ENCODE measurements at regions not wholly inside any gene's neighbourhood (a gene's known extent, or its start where the extent isn't known, plus 50 kb on each side); places are given as distances from the start of the nearest gene placed in this dataset.
"Not testable (repeated sequence)": the region's sequence is repeated elsewhere in the genome, so short reads cannot be mapped to it uniquely, and the experiment has no call there.

DNA sequence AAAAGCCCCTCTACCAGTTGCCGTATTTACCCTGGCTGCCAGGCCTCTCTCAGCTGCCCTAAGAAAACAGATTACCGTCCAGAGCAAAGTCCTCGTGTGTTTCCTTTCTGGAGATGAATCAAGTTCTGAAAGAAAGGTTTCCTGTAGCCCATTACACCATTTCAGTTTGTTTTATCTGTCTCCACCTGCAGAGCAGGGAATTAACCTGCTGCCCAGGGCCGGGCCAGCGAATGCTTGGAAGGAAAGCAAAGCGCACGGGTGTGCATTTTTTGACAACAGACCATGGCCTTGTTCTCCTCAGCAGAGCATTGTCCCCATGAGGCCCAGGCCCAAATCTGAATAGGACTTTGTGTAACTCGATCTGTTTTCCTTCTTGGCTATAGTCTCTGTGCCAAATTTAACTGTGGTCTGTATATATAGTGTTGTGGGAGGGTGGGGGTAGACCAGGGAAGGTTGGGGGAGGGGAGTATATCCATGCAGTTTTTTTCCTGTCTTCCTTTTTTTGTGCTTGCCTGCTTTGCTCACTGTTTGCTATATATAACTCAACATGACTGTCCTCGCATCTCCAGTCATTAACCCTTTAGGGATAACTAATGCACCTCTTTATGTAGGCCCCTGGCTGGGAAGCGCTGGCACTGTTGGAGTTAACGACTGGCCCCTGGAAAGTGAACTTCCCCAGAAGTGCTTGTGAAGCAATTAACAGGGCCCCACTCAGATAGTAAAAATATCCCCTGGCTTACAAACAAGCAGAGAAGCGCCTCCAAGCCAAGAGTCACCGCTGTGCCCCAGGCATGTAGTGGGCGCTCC is 174.3 kb upstream of the PLGLB2 start:
- H3K4me1 Mint-ChIP-seq (ENCODE audit: low read depth): peaks cover 13% of the 10 kb centered on the region
- intact Hi-C loops (cut with micrococcal nuclease); CTCF ChIA-PET; H3K4me3 Mint-ChIP-seq; DNase-seq; H3K27ac Mint-ChIP-seq; H3K9me3 Mint-ChIP-seq; H3K27me3 Mint-ChIP-seq (ENCODE audit: low read depth); H3K36me3 Mint-ChIP-seq (ENCODE audit: low read depth): not testable (repeated sequence)

- H3K27me3 Mint-ChIP-seq (ENCODE audit: low read depth); CTCF ChIA-PET; DNase-seq; H3K36me3 Mint-ChIP-seq (ENCODE audit: low read depth); H3K4me1 Mint-ChIP-seq (ENCODE audit: low read depth); H3K9me3 Mint-ChIP-seq; H3K27ac Mint-ChIP-seq; intact Hi-C loops (cut with micrococcal nuclease); H3K4me3 Mint-ChIP-seq: not testable (repeated sequence)
Measured at GRCh38 chr2:87574193-87575119, 173.4 kb upstream of the PLGLB2 start.

- H3K4me3 Mint-ChIP-seq; H3K4me1 Mint-ChIP-seq (ENCODE audit: low read depth): not testable (repeated sequence)
Measured at GRCh38 chr2:87575138-87575537, 172.7 kb upstream of the PLGLB2 start.

DNA sequence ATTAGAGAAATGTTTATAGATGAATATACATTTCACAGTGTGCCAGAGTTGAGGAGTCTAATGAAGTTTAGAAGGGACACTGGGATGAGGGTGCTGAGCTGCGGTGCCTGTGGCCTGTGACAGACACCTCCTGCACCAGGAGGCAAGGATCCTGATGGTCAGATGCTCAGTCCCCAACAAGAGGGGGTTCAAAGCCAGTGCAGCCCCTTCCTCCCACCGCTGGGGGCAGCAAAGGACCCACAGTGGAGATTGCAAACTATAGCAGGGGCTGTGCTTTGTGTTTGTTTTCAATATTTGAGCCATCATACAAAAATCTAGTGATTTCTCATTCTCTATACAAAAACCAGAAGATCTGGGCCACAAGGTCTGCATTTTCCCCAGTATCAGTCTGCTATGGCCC is 170.5 kb upstream of the PLGLB2 start:
- H3K27ac Mint-ChIP-seq; H3K36me3 Mint-ChIP-seq (ENCODE audit: low read depth); H3K27me3 Mint-ChIP-seq (ENCODE audit: low read depth); CTCF ChIA-PET; H3K9me3 Mint-ChIP-seq; DNase-seq; intact Hi-C loops (cut with micrococcal nuclease); H3K4me3 Mint-ChIP-seq; H3K4me1 Mint-ChIP-seq (ENCODE audit: low read depth): not testable (repeated sequence)

More at GRCh38 chr2:87575138-87575537, 172.7 kb upstream of the PLGLB2 start:
- H3K27me3 Mint-ChIP-seq (ENCODE audit: low read depth); H3K27ac Mint-ChIP-seq; CTCF ChIA-PET; H3K36me3 Mint-ChIP-seq (ENCODE audit: low read depth); intact Hi-C loops (cut with micrococcal nuclease); DNase-seq; H3K9me3 Mint-ChIP-seq: not testable (repeated sequence)

GRCh38 chr2:87582152-87582551 is 165.7 kb upstream of the PLGLB2 start:
- H3K27ac Mint-ChIP-seq; intact Hi-C loops (cut with micrococcal nuclease); H3K36me3 Mint-ChIP-seq (ENCODE audit: low read depth); H3K4me1 Mint-ChIP-seq (ENCODE audit: low read depth); CTCF ChIA-PET; H3K9me3 Mint-ChIP-seq; H3K4me3 Mint-ChIP-seq; H3K27me3 Mint-ChIP-seq (ENCODE audit: low read depth); DNase-seq: not testable (repeated sequence)

GRCh38 chr2:87582579-87582978 is 165.3 kb upstream of the PLGLB2 start:
- DNase-seq; H3K4me3 Mint-ChIP-seq; H3K27ac Mint-ChIP-seq; H3K4me1 Mint-ChIP-seq (ENCODE audit: low read depth); H3K9me3 Mint-ChIP-seq; H3K36me3 Mint-ChIP-seq (ENCODE audit: low read depth); H3K27me3 Mint-ChIP-seq (ENCODE audit: low read depth); CTCF ChIA-PET; intact Hi-C loops (cut with micrococcal nuclease): not testable (repeated sequence)

GRCh38 chr2:87583370-87583769 is 164.5 kb upstream of the PLGLB2 start:
- H3K27me3 Mint-ChIP-seq (ENCODE audit: low read depth); CTCF ChIA-PET; H3K27ac Mint-ChIP-seq; H3K4me3 Mint-ChIP-seq; H3K9me3 Mint-ChIP-seq; H3K4me1 Mint-ChIP-seq (ENCODE audit: low read depth); H3K36me3 Mint-ChIP-seq (ENCODE audit: low read depth); intact Hi-C loops (cut with micrococcal nuclease); DNase-seq: not testable (repeated sequence)

DNA sequence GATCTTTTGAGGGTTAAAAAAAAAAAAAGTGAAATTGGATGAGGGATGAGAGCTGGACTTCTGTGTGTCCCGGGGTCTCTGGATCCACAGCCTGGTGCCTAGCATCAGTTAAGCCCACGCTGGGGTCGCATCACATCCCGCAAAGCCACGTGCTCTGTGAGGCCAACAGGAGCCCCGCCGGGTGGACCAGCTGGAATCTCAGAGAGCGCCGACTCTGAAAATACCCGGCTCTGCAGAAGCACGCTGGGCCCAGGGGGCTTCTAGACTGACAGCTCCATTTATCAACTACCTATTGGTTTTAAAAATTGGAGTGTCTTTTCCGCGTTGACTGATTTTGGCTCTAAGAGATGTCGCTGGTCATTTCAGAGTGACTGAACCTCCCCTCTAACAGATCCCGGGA is 164.1 kb upstream of the PLGLB2 start:
- DNase-seq; H3K27ac Mint-ChIP-seq; H3K4me1 Mint-ChIP-seq (ENCODE audit: low read depth); intact Hi-C loops (cut with micrococcal nuclease); H3K4me3 Mint-ChIP-seq; H3K9me3 Mint-ChIP-seq; H3K27me3 Mint-ChIP-seq (ENCODE audit: low read depth); CTCF ChIA-PET; H3K36me3 Mint-ChIP-seq (ENCODE audit: low read depth): not testable (repeated sequence)

- DNase-seq; intact Hi-C loops (cut with micrococcal nuclease); H3K27me3 Mint-ChIP-seq (ENCODE audit: low read depth); H3K36me3 Mint-ChIP-seq (ENCODE audit: low read depth); H3K9me3 Mint-ChIP-seq; H3K4me1 Mint-ChIP-seq (ENCODE audit: low read depth); H3K27ac Mint-ChIP-seq; CTCF ChIA-PET: not testable (repeated sequence)
- peak overlapping the region; percentile 34 for H3K4me3 Mint-ChIP-seq
Measured at GRCh38 chr2:87584268-87584906, 163.5 kb upstream of the PLGLB2 start.

DNA sequence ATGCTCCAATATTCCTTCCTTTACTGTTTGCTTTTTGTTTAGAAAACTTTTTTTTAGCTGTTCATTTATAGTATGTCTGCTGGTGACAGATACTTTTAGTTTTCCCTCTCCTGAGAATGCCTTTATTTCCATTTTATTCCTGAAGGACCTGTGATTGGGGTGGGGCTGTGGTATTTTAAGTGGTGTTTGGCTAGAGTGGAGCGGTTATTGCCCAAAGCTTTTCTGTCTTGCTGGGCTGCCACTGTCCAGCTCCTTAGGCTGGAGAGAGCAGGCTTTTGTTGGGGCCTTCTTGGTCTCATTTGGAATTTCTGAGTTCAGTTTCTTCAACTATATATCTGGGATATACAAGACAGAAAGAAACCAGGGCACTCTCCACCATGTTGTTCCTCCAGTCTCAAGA is 160.0 kb upstream of the PLGLB2 start:
- H3K27ac Mint-ChIP-seq; H3K4me1 Mint-ChIP-seq (ENCODE audit: low read depth); DNase-seq; H3K4me3 Mint-ChIP-seq; CTCF ChIA-PET; intact Hi-C loops (cut with micrococcal nuclease); H3K9me3 Mint-ChIP-seq; H3K36me3 Mint-ChIP-seq (ENCODE audit: low read depth); H3K27me3 Mint-ChIP-seq (ENCODE audit: low read depth): not testable (repeated sequence)

GRCh38 chr2:87592974-87593373 is 154.9 kb upstream of the PLGLB2 start:
- H3K9me3 Mint-ChIP-seq; intact Hi-C loops (cut with micrococcal nuclease); H3K4me1 Mint-ChIP-seq (ENCODE audit: low read depth); H3K27me3 Mint-ChIP-seq (ENCODE audit: low read depth); CTCF ChIA-PET; H3K36me3 Mint-ChIP-seq (ENCODE audit: low read depth); DNase-seq; H3K27ac Mint-ChIP-seq; H3K4me3 Mint-ChIP-seq: not testable (repeated sequence)

DNA sequence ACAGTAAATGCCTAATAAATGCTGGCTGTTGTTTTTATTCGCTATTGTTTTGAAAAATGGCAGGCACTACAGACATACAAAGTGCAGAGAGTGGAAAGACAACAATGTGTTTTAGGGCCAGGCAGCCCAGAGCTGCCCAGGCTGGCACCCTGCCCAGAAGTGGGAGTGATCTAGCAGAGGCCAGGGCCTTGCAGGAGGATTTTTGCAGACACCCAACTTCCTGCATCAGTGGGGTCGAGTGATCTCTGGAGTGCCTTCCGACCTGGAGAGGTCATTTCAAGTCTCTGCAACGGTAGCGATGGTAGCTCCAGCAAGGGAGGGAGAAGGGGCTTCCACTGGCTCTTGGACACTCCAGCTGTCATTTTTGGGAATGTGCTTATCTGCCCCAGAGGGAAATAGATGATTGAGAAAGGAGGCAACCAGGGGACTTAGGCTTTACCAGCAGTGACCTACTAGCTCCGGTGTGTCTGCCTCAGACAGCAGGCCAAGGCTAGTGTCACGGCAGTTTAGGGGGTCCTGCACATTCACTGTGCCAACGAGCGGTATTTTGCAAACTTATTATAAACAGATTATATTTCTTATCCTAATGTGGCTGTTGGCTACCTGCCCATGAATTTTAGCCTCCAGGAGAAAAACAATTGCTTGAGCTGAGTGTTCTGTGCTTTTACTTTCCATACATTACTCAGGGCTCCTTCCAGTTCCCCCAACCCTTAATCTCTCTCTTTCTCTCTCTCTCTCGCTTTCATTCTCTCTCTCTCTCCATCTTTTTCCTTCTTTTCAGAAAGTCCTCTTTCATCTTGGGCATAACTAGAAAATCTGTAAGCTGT is 153.9 kb upstream of the PLGLB2 start:
- H3K27me3 Mint-ChIP-seq (ENCODE audit: low read depth); H3K36me3 Mint-ChIP-seq (ENCODE audit: low read depth); intact Hi-C loops (cut with micrococcal nuclease); H3K9me3 Mint-ChIP-seq; CTCF ChIA-PET; H3K4me1 Mint-ChIP-seq (ENCODE audit: low read depth); H3K4me3 Mint-ChIP-seq; H3K27ac Mint-ChIP-seq: not testable (repeated sequence)
- peak; percentile 52 for DNase-seq

Data from activated naive CD4-positive, alpha-beta T cell treated with anti-CD3 and anti-CD28 coated beads for 36 hours (primary cell).